Choroid plexus epithelial cell (primary cell): ENCODE measurements at regions not wholly inside any gene's neighbourhood (a gene's known extent, or its start where the extent isn't known, plus 50 kb on each side); places are given as distances from the start of the nearest gene placed in this dataset.

Experiments used
- DNase-seq: peaks from one replicate; pipeline ENCODE4 v3.0.0-alpha.2; 2010; ENCODE audit warnings: low read depth
- H3K4me3 ChIP-seq: 2 replicates; pipeline ENCODE4 v1.5.1; 2011; ENCODE audit warnings: low read depth, mild to moderate bottlenecking, control low read depth, low read length, moderate library complexity
- TF ChIP-seq, protein P1 (sequence below): conservative IDR thresholded peaks from 2 replicates; pipeline ENCODE4 v1.5.1; 2011; ENCODE audit warnings: low read depth, mild to moderate bottlenecking, control low read depth, inconsistent platforms, low read length, moderate library complexity

GRCh38 chr18:27619090-27619772, 434.1 kb upstream of the CHST9 start:
- TF ChIP-seq, protein P1, sequence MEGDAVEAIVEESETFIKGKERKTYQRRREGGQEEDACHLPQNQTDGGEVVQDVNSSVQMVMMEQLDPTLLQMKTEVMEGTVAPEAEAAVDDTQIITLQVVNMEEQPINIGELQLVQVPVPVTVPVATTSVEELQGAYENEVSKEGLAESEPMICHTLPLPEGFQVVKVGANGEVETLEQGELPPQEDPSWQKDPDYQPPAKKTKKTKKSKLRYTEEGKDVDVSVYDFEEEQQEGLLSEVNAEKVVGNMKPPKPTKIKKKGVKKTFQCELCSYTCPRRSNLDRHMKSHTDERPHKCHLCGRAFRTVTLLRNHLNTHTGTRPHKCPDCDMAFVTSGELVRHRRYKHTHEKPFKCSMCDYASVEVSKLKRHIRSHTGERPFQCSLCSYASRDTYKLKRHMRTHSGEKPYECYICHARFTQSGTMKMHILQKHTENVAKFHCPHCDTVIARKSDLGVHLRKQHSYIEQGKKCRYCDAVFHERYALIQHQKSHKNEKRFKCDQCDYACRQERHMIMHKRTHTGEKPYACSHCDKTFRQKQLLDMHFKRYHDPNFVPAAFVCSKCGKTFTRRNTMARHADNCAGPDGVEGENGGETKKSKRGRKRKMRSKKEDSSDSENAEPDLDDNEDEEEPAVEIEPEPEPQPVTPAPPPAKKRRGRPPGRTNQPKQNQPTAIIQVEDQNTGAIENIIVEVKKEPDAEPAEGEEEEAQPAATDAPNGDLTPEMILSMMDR = no peak
- DNase-seq = no peak
- H3K4me3 ChIP-seq = no peak overlapping the region

DNA sequence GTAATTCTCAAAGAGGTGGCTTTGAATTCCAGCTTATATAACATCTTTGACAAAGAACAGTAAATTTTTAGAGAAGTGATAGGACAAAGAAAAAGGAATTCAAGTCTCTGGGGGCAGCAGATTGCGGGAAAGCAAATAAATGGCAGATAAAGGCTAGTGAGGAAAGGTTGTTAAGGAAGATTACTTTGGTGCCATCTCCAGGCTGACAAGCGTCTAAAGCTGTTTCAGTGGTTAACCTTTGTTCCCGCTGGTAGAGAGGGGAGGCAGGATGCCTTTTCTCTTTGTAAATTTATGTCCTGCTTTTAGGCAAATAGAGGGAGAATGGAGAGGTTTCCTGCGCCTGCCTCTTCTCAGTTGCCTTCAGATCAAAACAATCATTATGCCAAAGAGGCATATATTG, 431.2 kb upstream of the CHST9 start:
- TF ChIP-seq, protein P1 = no peak
- DNase-seq = no peak
- H3K4me3 ChIP-seq = no peak overlapping the region

- DNase-seq = no peak
- TF ChIP-seq, protein P1 = no peak
- H3K4me3 ChIP-seq = no peak overlapping the region
Measured at GRCh38 chr18:27614951-27615844, 430.1 kb upstream of the CHST9 start.

DNA sequence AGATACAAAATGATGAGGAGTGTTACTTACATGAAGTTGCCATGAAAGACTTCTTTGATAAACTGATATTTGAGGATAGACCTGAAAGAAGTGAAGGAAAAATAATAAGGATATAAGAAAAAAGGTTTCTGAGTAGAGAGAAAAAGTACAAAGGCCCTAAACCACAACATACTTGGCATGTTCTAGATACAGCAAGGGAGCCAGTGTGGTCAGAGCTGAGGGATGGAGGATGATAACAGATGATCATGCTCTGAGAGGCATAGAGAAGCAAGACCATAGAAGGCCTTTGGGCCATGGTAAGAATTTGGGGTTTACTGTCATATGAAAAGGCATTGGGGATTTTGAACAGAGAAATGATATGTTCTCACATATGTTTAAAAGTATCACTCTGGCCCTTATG, 424.1 kb upstream of the CHST9 start:
- peak; percentile 28 for DNase-seq
- H3K4me3 ChIP-seq = no peak overlapping the region
- TF ChIP-seq, protein P1 = no peak

- no peak overlapping the region for H3K4me3 ChIP-seq
- peak; percentile 33 for DNase-seq
- TF ChIP-seq, protein P1 = peak; percentile 64
Measured at GRCh38 chr18:27608742-27609141, 423.6 kb upstream of the CHST9 start.

DNA sequence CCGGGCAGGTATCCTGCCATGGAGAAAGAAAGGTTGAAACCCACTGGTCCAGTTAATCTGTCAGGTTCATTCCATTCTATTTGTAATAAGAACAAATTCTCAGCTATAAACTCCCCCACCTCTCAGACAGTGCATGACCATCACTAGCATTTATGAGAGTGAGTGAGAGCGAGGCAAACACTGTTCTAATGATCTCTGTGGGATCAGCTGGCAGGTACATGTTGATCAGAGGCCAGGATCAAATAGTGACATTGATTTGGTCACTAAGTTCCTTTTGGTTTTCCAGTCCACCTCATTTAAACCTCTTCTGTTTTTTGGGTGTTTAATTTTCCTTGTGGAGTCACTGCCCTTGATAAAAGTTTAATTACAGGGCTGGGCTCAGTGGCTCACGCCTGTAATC, 423.1 kb upstream of the CHST9 start:
- no peak overlapping the region for H3K4me3 ChIP-seq
- DNase-seq = no peak
- TF ChIP-seq, protein P1 = no peak
